Type B pancreatic cell (in vitro differentiated cells): ENCODE measurements at regions not wholly inside any gene's neighbourhood (a gene's known extent, or its start where the extent isn't known, plus 50 kb on each side); places are given as distances from the start of the nearest gene placed in this dataset.

Source experiments
- DNase-seq: peaks from one replicate; pipeline ENCODE4 v3.0.0; 2021; ENCODE audit warnings: mixed read lengths; ENCODE audit not compliant: unreplicated experiment; ENCODE audit errors: extremely low spot score
- H3K27ac Mint-ChIP-seq: 2 replicates; pipeline ENCODE4 v1.8.0; 2021; ENCODE audit warnings: mild to moderate bottlenecking, mixed read lengths
- H3K27me3 Mint-ChIP-seq: 2 replicates; pipeline ENCODE4 v1.8.0; 2021; ENCODE audit warnings: mixed read lengths
- H3K36me3 Mint-ChIP-seq: 2 replicates; pipeline ENCODE4 v1.8.0; 2021; ENCODE audit warnings: mixed read lengths
- H3K4me1 Mint-ChIP-seq: one replicate; pipeline ENCODE4 v1.8.0; 2021; ENCODE audit warnings: mixed read lengths; ENCODE audit not compliant: unreplicated experiment
- H3K4me3 Mint-ChIP-seq: 2 replicates; pipeline ENCODE4 v1.8.0; 2021; ENCODE audit warnings: mild to moderate bottlenecking, mixed read lengths
- H3K9me3 Mint-ChIP-seq: 2 replicates; pipeline ENCODE4 v1.8.0; 2021; ENCODE audit warnings: mixed read lengths
- TF ChIP-seq, protein P1 (sequence below): fragments of 200-600 bp; sonication (generic); conservative IDR thresholded peaks from 2 replicates; pipeline ENCODE4 v1.5.0; 2021; ENCODE audit warnings: antibody characterized with exemption, mild to moderate bottlenecking

DNA sequence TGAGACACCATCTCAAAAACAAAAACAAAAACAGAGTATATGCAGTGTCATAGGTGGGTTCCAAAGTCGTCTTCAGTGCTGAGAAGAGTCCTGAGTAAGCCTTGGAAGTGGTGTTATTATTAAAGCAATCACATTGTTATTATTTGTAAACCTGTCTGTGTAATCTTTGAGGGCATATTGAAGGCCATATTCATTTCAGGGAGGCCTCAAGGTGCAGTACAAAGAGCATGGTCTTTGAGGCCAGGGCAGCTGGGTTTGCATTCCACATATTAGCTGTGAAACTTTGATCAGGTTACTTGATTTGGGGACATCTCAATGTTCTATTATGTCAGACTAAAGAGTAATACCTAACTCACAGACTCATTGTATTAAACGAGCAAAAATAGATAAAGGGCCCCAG is 139.3 kb upstream of the SOX4 start:
- Mint-ChIP-seq H3K4me1 (peaks cover 20% of the 10 kb centered on the region), H3K36me3 (no peaks in the 10 kb centered on the region), H3K9me3 (peaks cover 8% of the 10 kb centered on the region), H3K27ac (no peak overlapping the region), H3K27me3 (no peaks in the 10 kb centered on the region), H3K4me3 (no peak overlapping the region)
- TF ChIP-seq, protein P1, sequence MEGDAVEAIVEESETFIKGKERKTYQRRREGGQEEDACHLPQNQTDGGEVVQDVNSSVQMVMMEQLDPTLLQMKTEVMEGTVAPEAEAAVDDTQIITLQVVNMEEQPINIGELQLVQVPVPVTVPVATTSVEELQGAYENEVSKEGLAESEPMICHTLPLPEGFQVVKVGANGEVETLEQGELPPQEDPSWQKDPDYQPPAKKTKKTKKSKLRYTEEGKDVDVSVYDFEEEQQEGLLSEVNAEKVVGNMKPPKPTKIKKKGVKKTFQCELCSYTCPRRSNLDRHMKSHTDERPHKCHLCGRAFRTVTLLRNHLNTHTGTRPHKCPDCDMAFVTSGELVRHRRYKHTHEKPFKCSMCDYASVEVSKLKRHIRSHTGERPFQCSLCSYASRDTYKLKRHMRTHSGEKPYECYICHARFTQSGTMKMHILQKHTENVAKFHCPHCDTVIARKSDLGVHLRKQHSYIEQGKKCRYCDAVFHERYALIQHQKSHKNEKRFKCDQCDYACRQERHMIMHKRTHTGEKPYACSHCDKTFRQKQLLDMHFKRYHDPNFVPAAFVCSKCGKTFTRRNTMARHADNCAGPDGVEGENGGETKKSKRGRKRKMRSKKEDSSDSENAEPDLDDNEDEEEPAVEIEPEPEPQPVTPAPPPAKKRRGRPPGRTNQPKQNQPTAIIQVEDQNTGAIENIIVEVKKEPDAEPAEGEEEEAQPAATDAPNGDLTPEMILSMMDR: no peak
- DNase-seq: no peak

DNA sequence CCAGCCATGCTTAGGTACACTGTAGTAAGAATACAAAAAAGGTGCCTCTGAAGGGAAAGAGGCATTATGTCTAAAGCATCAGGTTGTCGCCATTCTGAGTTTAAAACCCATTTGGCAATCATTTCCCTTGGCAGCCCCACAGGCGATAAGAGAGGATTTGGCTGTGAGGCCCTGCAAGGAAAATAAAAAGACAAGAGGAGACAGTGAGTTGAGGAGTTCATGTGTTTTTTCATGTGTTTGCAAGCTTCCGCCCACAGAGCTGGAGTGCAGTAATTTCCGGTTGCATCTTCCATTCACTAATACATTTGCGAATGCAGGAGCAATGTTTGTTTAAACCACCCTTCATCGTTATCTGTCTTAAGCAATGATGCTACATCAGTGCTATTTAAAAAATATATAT is 138.5 kb upstream of the SOX4 start:
- no peak for DNase-seq
- Mint-ChIP-seq H3K4me3 (no peak overlapping the region), H3K4me1 (peaks cover 20% of the 10 kb centered on the region), H3K27ac (no peak overlapping the region), H3K27me3 (no peaks in the 10 kb centered on the region), H3K9me3 (peaks cover 8% of the 10 kb centered on the region), H3K36me3 (no peaks in the 10 kb centered on the region)
- TF ChIP-seq, protein P1: no peak

DNA sequence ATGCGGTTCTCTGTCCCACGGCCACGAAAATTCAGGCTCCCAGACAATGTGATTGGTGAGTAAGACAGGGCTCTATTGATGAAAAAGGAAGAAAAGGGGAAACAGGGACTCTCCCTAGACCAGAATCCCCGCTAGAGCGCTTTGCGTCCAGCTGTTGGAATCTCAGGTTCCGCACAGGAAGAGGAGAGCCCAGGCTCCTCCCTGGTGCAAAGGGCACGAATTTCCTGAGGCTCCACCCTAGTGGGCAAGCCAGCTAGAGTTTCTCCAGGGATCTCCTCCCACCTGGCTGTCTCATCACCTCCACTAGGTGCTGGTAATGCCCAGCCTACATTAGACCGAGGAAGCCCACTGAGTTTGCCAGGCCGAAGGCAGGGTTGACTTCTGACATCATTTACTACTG is 135.9 kb upstream of the SOX4 start:
- peaks cover 2% of the 10 kb centered on the region for H3K27me3 Mint-ChIP-seq
- TF ChIP-seq, protein P1: no peak
- no peak overlapping the region for H3K27ac Mint-ChIP-seq
- no peaks in the 10 kb centered on the region for H3K9me3 Mint-ChIP-seq
- H3K36me3 Mint-ChIP-seq: no peaks in the 10 kb centered on the region
- no peak overlapping the region for H3K4me3 Mint-ChIP-seq
- no peak for DNase-seq
- peaks cover 17% of the 10 kb centered on the region for H3K4me1 Mint-ChIP-seq

- peaks cover 2% of the 10 kb centered on the region for H3K27me3 Mint-ChIP-seq
- peaks cover 17% of the 10 kb centered on the region for H3K4me1 Mint-ChIP-seq
- H3K27ac Mint-ChIP-seq: no peak overlapping the region
- TF ChIP-seq, protein P1: no peak
- no peaks in the 10 kb centered on the region for H3K9me3 Mint-ChIP-seq
- no peak for DNase-seq
- no peak overlapping the region for H3K4me3 Mint-ChIP-seq
- H3K36me3 Mint-ChIP-seq: no peaks in the 10 kb centered on the region
Observed at GRCh38 chr6:21459641-21460040, 133.9 kb upstream of the SOX4 start.

DNA sequence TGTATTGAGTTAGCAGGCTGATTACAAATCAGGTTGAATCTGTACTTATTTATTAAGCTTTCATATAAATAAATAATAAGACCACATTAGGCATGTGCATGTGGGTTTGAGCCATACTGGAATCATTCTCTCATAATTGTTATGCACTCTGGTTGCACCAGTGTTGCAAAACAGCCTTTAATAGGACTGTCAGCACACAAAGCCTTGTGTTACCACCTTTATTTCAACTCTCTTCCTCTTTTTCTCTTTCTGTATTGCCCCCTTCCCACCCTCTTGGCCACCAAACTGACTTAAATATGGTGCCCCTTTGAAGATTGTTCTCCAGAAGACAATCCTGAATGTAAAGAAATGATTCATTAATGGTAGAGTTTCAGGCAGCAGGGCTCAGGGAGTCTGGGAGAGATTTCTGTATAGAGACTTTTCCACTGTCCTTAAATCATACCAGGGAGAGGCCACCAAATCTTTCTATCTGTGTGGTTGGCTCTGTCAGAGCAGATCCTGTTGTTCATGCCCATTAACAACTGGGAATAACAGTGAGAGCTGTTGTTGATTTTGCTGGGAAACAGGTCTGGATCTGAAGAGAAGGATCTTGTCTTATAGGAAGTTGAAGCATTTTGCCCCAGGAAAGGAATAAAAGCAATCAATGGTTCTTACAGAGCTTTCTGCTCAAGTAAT is 131.6 kb upstream of the SOX4 start:
- H3K27ac Mint-ChIP-seq: no peak overlapping the region
- H3K36me3 Mint-ChIP-seq: no peaks in the 10 kb centered on the region
- peaks cover 8% of the 10 kb centered on the region for H3K4me1 Mint-ChIP-seq
- DNase-seq: no peak
- TF ChIP-seq, protein P1: no peak
- H3K4me3 Mint-ChIP-seq: no peak overlapping the region
- H3K9me3 Mint-ChIP-seq: no peaks in the 10 kb centered on the region
- peaks cover 2% of the 10 kb centered on the region for H3K27me3 Mint-ChIP-seq

- DNase-seq: no peak
- peaks cover 2% of the 10 kb centered on the region for H3K27me3 Mint-ChIP-seq
- H3K36me3 Mint-ChIP-seq: no peaks in the 10 kb centered on the region
- H3K4me3 Mint-ChIP-seq: no peak overlapping the region
- peaks cover 8% of the 10 kb centered on the region for H3K4me1 Mint-ChIP-seq
- H3K9me3 Mint-ChIP-seq: no peaks in the 10 kb centered on the region
- TF ChIP-seq, protein P1: no peak
- H3K27ac Mint-ChIP-seq: no peak overlapping the region
Observed at GRCh38 chr6:21462519-21462852, 131.1 kb upstream of the SOX4 start.
